B cell (primary cell): ENCODE measurements at regions not wholly inside any gene's neighbourhood (a gene's known extent, or its start where the extent isn't known, plus 50 kb on each side); places are given as distances from the start of the nearest gene placed in this dataset.

Experiments
- EZH2 ChIP-seq: IDR thresholded peaks from 2 replicates; pipeline ENCODE4 v1.6.1; 2012; ENCODE audit warnings: borderline replicate concordance, low read depth, mild to moderate bottlenecking, moderate library complexity, low read length; ENCODE audit not compliant: insufficient read depth, poor library complexity, severe bottlenecking
- TF ChIP-seq, protein P1 (sequence below): fragments of 200-600 bp; IDR thresholded peaks from one replicate; pipeline ENCODE4 v1.8.0; 2022; ENCODE audit warnings: antibody characterized with exemption, mild to moderate bottlenecking

DNA sequence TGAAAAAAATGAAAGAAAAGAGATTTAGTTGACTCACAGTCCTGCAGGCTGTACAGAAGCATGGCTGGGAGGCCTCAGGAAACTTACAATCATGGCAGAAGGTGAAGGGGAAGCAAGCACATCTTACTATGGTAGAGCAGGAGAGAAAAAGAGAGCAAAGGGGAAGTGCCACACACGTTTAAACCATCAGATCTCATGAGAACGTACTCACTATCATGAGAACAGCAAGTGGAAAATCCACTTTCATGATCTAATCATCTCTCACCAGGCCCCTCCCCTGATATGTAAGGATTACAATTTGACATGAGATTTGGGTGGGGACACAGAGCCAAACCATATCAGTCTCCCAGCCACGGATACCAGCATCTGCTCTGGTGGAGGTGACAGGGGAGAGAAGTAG, 50.8 kb upstream of the CPOX start:
- TF ChIP-seq, protein P1, sequence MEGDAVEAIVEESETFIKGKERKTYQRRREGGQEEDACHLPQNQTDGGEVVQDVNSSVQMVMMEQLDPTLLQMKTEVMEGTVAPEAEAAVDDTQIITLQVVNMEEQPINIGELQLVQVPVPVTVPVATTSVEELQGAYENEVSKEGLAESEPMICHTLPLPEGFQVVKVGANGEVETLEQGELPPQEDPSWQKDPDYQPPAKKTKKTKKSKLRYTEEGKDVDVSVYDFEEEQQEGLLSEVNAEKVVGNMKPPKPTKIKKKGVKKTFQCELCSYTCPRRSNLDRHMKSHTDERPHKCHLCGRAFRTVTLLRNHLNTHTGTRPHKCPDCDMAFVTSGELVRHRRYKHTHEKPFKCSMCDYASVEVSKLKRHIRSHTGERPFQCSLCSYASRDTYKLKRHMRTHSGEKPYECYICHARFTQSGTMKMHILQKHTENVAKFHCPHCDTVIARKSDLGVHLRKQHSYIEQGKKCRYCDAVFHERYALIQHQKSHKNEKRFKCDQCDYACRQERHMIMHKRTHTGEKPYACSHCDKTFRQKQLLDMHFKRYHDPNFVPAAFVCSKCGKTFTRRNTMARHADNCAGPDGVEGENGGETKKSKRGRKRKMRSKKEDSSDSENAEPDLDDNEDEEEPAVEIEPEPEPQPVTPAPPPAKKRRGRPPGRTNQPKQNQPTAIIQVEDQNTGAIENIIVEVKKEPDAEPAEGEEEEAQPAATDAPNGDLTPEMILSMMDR: no peak
- TF ChIP-seq EZH2: no peak
